ENCODE measurements at regions not wholly inside any gene's neighbourhood (a gene's known extent, or its start where the extent isn't known, plus 50 kb on each side); places are given as distances from the start of the nearest gene placed in this dataset.

GRCh38 chr3:8200996-8201395 lies 300.6 kb upstream of the LMCD1 start:
- DNase-seq, result no peak
- 79 to 84% methylated on average over 3 of the region's 3 CpGs for WGBS, 2 donors

GRCh38 chr3:8201886-8202285 lies 299.7 kb upstream of the LMCD1 start:
- Histone ChIP-seq H3K27me3 (ENCODE audit: control insufficient read depth in 3 of 3, insufficient read depth in 3 of 3, low read length in 2 of 3) (no peaks in the 10 kb centered on the region), H3K9me3 (ENCODE audit: control insufficient read depth in 4 of 4, insufficient read depth in 3 of 4, low read length in 3 of 4) (no peaks in the 10 kb centered on the region), H3K27ac (ENCODE audit: low read depth in 1 of 2, low read length in 1 of 2) (no peak overlapping the region), H3K36me3 (ENCODE audit: control insufficient read depth in 4 of 4, insufficient read depth in 4 of 4, low read length in 4 of 4) (no peaks in the 10 kb centered on the region), H3K4me1 (ENCODE audit: control insufficient read depth in 5 of 5, insufficient read depth in 5 of 5, low read length in 5 of 5) (peaks cover 0 to 12% (median 5%) of the 10 kb centered on the region in 5 donors), H3K9ac (ENCODE audit: insufficient read depth in 1 of 2, low read length in 2 of 2) (no peak overlapping the region), H3K4me3 (no peak overlapping the region)
- 86 to 88% methylated on average over 4 of the region's 4 CpGs for WGBS, 2 donors
- no peak for TF ChIP-seq CTCF (IDR thresholded peaks at IDR 0.05; ENCODE audit: control extremely low read depth, extremely low read depth)
- DNase-seq (no peak), ATAC-seq (ENCODE audit: insufficient read depth, low FRiP score) (no peak)

More at GRCh38 chr3:8200996-8201395, 300.6 kb upstream of the LMCD1 start:
- H3K4me1 ChIP-seq (ENCODE audit: control insufficient read depth in 5 of 5, insufficient read depth in 5 of 5, low read length in 5 of 5), result peaks cover 0 to 4% (median 0%) of the 10 kb centered on the region in 5 donors
- ATAC-seq (ENCODE audit: insufficient read depth, low FRiP score), result no peak
- no peak overlapping the region for H3K9ac ChIP-seq (ENCODE audit: insufficient read depth in 1 of 2, low read length in 2 of 2)
- no peaks in the 10 kb centered on the region for H3K36me3 ChIP-seq (ENCODE audit: control insufficient read depth in 4 of 4, insufficient read depth in 4 of 4, low read length in 4 of 4)
- peaks cover 0 to 2% (median 0%) of the 10 kb centered on the region in 4 donors for H3K9me3 ChIP-seq (ENCODE audit: control insufficient read depth in 4 of 4, insufficient read depth in 3 of 4, low read length in 3 of 4)
- H3K27me3 ChIP-seq (ENCODE audit: control insufficient read depth in 3 of 3, insufficient read depth in 3 of 3, low read length in 2 of 3), result no peaks in the 10 kb centered on the region
- no peak overlapping the region for H3K4me3 ChIP-seq
- no peak for TF ChIP-seq CTCF (IDR thresholded peaks at IDR 0.05; ENCODE audit: control extremely low read depth, extremely low read depth)
- no peak overlapping the region for H3K27ac ChIP-seq (ENCODE audit: low read depth in 1 of 2, low read length in 1 of 2)

GRCh38 chr3:8204331-8204730 lies 297.3 kb upstream of the LMCD1 start:
- no peak overlapping the region for H3K27ac ChIP-seq (ENCODE audit: low read depth in 1 of 2, low read length in 1 of 2)
- ATAC-seq (ENCODE audit: insufficient read depth, low FRiP score) (no peak), DNase-seq (no peak)
- no peak overlapping the region for H3K9ac ChIP-seq (ENCODE audit: insufficient read depth in 1 of 2, low read length in 2 of 2)
- H3K36me3 ChIP-seq (ENCODE audit: control insufficient read depth in 4 of 4, insufficient read depth in 4 of 4, low read length in 4 of 4), result no peaks in the 10 kb centered on the region
- no peaks in the 10 kb centered on the region for H3K9me3 ChIP-seq (ENCODE audit: control insufficient read depth in 4 of 4, insufficient read depth in 3 of 4, low read length in 3 of 4)
- no peaks in the 10 kb centered on the region for H3K27me3 ChIP-seq (ENCODE audit: control insufficient read depth in 3 of 3, insufficient read depth in 3 of 3, low read length in 2 of 3)
- TF ChIP-seq CTCF (IDR thresholded peaks at IDR 0.05; ENCODE audit: control extremely low read depth, extremely low read depth), result no peak
- 77 to 92% methylated on average over 5 of the region's 5 CpGs for WGBS, 2 donors
- no peak overlapping the region for H3K4me3 ChIP-seq
- peaks cover 0 to 19% (median 5%) of the 10 kb centered on the region in 5 donors for H3K4me1 ChIP-seq (ENCODE audit: control insufficient read depth in 5 of 5, insufficient read depth in 5 of 5, low read length in 5 of 5)

Measured in lung (tissue), 11 donors.